ENCODE measurements at regions not wholly inside any gene's neighbourhood (a gene's known extent, or its start where the extent isn't known, plus 50 kb on each side); places are given as distances from the start of the nearest gene placed in this dataset.
"Not testable (repeated sequence)": the region's sequence is repeated elsewhere in the genome, so short reads cannot be mapped to it uniquely, and the experiment has no call there.

DNA sequence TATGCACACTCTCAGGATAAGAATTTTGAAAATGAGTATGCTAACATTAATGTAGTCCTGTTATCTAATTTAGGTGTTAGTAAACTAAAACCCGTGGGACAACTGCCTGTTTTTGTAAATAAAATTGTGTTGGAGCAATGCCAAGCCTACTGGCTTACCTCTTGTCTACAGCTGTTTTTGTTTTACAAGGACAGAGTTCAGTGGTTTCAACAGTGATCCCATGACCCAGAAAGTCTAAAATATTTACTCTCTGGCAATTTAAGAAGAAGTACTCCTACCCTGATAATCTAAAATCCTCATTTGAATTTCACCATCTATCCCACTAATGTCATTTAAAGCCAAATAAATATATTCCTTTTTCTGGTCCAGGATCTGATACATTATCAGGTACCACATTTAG is 132.9 kb downstream of the SPIN4 start:
- H3K27ac ChIP-seq; H3K4me3 ChIP-seq; DNase-seq (ENCODE audit: low spot score in 2 of 2); H3K9me3 ChIP-seq; H3K36me3 ChIP-seq; H3K4me1 ChIP-seq; H3K27me3 ChIP-seq: not testable (repeated sequence)
- WGBS, 2 donors, result no CpG with 5 or more reads among the region's 1 CpG

GRCh38 chrX:63217549-63217948 is 133.6 kb downstream of the SPIN4 start:
- DNase-seq (ENCODE audit: low spot score in 2 of 2); H3K4me1 ChIP-seq; H3K36me3 ChIP-seq; H3K27ac ChIP-seq; H3K9me3 ChIP-seq; H3K27me3 ChIP-seq; H3K4me3 ChIP-seq: not testable (repeated sequence)
- WGBS, 2 donors, result no CpG with 5 or more reads among the region's 1 CpG

DNA sequence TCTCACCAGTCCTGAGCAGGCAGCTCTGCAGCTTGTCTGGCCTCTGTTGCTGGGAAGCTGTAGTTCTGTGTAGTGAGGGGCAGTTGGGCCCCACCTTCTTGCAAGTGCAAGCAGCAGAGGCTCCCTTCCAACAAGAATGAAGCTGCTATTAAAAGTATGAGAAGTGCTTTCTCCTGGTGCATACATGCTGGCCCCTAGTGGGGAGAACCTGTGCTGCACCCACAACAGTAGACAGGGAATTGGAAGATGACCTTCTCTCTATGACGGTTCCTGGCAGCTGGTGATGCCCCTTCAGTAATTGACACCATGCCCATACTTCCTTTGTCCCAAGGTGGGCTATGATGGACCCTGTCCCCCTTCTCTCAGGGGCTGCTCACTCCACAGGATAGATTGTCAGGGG is 141.5 kb downstream of the SPIN4 start:
- not testable (repeated sequence) for H3K4me1 ChIP-seq; H3K4me3 ChIP-seq; H3K27ac ChIP-seq; H3K9me3 ChIP-seq; H3K36me3 ChIP-seq; DNase-seq (ENCODE audit: low spot score in 2 of 2); H3K27me3 ChIP-seq
- no CpG with 5 or more reads among the region's 1 CpG for WGBS, 2 donors

DNA sequence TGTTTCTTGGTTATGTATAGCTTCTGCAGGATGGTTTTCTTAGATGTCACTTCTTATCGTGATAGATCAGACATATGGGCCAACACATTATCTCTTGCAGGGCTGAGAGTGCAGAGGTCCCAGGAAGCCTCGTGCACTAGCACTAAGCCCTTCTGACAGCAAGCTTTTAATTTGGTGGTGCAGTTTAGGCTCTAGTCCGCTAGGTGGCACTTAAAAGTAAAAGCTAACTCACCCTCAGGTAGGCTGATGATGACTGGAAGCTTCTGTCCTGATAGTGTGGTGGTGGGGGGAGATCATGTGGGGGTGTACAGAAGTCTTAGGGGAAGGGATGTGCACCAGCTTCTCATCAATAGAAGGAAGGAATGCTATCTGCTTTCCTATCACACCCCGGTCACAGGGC is 142.0 kb downstream of the SPIN4 start:
- not testable (repeated sequence) for DNase-seq (ENCODE audit: low spot score in 2 of 2); H3K4me3 ChIP-seq; H3K27me3 ChIP-seq; H3K27ac ChIP-seq; H3K4me1 ChIP-seq; H3K36me3 ChIP-seq; H3K9me3 ChIP-seq
- WGBS, 2 donors, result no CpG with 5 or more reads among the region's 4 CpGs

GRCh38 chrX:63204266-63205074 is 146.7 kb downstream of the SPIN4 start:
- not testable (repeated sequence) for H3K27me3 ChIP-seq; H3K9me3 ChIP-seq; H3K4me1 ChIP-seq; H3K27ac ChIP-seq; H3K36me3 ChIP-seq; DNase-seq (ENCODE audit: low spot score in 2 of 2); H3K4me3 ChIP-seq
- WGBS, 2 donors, result no CpG with 5 or more reads among the region's 7 CpGs

DNA sequence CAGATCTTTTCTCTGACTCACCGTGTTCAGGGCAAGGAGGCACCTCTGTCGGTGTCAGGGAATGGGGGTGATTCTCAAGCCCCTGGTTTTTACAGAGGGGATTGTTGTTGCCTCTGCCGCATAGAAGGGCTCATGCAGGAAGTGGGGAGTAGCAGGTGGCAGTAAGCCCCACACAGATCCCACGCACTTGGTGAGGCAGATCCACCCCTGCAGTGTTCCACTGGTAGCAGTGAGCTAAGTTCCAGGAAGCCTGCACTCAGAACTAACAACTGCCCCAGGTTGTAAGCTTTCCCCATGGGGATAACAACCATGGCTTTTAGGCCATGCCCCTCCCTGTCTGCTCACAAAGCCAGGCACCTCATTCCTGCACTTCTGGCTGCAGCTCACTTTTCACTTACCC is 149.1 kb downstream of the SPIN4 start:
- not testable (repeated sequence) for H3K4me3 ChIP-seq; H3K36me3 ChIP-seq; DNase-seq (ENCODE audit: low spot score in 2 of 2); H3K27me3 ChIP-seq; H3K4me1 ChIP-seq; H3K9me3 ChIP-seq; H3K27ac ChIP-seq
- WGBS, 2 donors, result no CpG with 5 or more reads among the region's 4 CpGs

DNA sequence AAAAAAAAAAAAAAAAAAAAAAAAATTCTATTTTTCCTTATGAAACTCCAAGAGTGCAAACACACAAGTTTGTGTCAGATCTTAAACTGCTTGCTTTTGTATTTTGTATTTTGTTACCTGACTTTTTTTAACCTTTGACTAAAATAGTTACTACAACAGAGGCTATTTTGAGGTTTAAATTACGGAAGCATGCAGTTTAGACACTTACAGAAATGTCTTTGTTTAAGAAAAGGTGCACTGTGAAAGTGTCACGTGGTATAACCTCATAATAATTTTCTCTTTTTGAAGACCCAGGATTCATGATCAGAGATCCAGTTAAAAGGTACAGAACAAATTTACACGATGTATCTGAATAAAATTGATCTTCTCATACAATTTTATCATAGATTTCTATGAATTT is 152.4 kb downstream of the SPIN4 start:
- not testable (repeated sequence) for H3K9me3 ChIP-seq; H3K4me1 ChIP-seq; DNase-seq (ENCODE audit: low spot score in 2 of 2); H3K27me3 ChIP-seq; H3K4me3 ChIP-seq; H3K27ac ChIP-seq; H3K36me3 ChIP-seq
- no CpG with 5 or more reads among the region's 3 CpGs for WGBS, 2 donors

- H3K9me3 ChIP-seq; H3K4me1 ChIP-seq; H3K4me3 ChIP-seq; H3K36me3 ChIP-seq; H3K27ac ChIP-seq; H3K27me3 ChIP-seq; DNase-seq (ENCODE audit: low spot score in 2 of 2): not testable (repeated sequence)
- WGBS, 2 donors, result 86 to 92% methylated on average over 1 to 12 of the region's 29 CpGs
These were observed 158.6 kb downstream of the SPIN4 start for GRCh38 chrX:63192366-63193041.

- DNase-seq (ENCODE audit: low spot score in 2 of 2), result no peak
- 53 to 90% methylated on average over 1 of the region's 1 CpG for WGBS, 2 donors
- TF ChIP-seq EP300 (IDR thresholded peaks at IDR 0.05) (no peak), POLR2A (IDR thresholded peaks at IDR 0.05) (no peak)
- TF ChIP-seq, protein P1, sequence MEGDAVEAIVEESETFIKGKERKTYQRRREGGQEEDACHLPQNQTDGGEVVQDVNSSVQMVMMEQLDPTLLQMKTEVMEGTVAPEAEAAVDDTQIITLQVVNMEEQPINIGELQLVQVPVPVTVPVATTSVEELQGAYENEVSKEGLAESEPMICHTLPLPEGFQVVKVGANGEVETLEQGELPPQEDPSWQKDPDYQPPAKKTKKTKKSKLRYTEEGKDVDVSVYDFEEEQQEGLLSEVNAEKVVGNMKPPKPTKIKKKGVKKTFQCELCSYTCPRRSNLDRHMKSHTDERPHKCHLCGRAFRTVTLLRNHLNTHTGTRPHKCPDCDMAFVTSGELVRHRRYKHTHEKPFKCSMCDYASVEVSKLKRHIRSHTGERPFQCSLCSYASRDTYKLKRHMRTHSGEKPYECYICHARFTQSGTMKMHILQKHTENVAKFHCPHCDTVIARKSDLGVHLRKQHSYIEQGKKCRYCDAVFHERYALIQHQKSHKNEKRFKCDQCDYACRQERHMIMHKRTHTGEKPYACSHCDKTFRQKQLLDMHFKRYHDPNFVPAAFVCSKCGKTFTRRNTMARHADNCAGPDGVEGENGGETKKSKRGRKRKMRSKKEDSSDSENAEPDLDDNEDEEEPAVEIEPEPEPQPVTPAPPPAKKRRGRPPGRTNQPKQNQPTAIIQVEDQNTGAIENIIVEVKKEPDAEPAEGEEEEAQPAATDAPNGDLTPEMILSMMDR (IDR thresholded peaks at IDR 0.05), result no peak
- Histone ChIP-seq H3K36me3 (no peaks in the 10 kb centered on the region), H3K27me3 (no peaks in the 10 kb centered on the region), H3K4me1 (no peaks in the 10 kb centered on the region), H3K9me3 (no peaks in the 10 kb centered on the region), H3K27ac (no peak overlapping the region), H3K4me3 (no peak overlapping the region)
These were observed 165.0 kb downstream of the SPIN4 start for GRCh38 chrX:63186137-63186536.

- not testable (repeated sequence) for H3K27ac ChIP-seq; DNase-seq (ENCODE audit: low spot score in 2 of 2); H3K36me3 ChIP-seq; H3K4me3 ChIP-seq; H3K4me1 ChIP-seq; H3K9me3 ChIP-seq; H3K27me3 ChIP-seq
- no CpG with 5 or more reads among the region's 3 CpGs for WGBS, 2 donors
These were observed 171.3 kb downstream of the SPIN4 start for GRCh38 chrX:63179852-63180251.

GRCh38 chrX:63176578-63176977 is 174.6 kb downstream of the SPIN4 start:
- DNase-seq (ENCODE audit: low spot score in 2 of 2); H3K4me1 ChIP-seq; H3K36me3 ChIP-seq; H3K9me3 ChIP-seq; H3K4me3 ChIP-seq; H3K27me3 ChIP-seq; H3K27ac ChIP-seq: not testable (repeated sequence)
- no CpG with 5 or more reads among the region's 4 CpGs for WGBS, 2 donors

DNA sequence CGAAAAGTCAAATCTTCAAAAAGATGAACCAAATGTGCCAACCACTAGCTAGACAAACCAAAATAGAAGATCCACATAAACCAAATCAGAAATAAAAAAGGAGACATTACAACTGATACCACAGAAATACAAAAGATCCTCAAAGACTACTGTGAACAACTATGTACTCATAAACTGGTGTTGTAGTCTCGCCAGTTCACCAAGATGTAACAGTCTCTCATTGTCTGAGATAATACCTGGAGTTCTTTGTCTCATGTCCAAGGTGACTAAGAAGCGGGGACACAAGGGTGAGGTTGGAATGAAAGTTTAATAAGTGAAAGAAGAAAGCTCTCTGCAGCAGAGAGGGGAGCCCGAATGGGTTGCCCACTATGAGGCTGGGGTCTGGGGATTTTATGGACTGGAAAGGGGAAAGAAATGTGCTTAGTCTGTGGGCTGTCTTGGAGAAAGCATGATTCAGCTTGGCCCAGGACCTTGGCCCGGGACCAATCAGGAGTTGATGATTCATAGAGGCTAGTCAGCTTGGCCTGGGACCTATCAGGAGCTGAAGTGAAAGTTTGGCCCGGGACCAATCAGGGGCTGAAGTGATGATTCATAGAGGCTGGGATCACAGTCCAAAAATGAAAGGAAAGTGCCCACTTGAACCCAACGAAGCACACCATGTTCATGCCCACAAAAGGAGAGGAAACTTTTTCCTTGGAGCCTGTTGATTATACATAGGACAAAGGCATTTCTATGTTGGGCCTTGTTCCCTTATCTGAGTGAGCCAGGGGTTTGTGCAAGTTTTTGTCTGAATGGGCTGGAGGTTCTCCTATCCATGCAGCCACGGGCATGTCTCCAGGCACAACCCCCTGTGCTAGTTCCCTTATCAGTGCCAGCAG is 177.1 kb downstream of the SPIN4 start:
- H3K27ac ChIP-seq; H3K36me3 ChIP-seq; H3K27me3 ChIP-seq; H3K4me3 ChIP-seq; H3K4me1 ChIP-seq; H3K9me3 ChIP-seq; DNase-seq (ENCODE audit: low spot score in 2 of 2): not testable (repeated sequence)
- WGBS, 2 donors, result no CpG with 5 or more reads among the region's 8 CpGs
